ENCODE measurements at regions not wholly inside any gene's neighbourhood (a gene's known extent, or its start where the extent isn't known, plus 50 kb on each side); places are given as distances from the start of the nearest gene placed in this dataset.
"Not testable (repeated sequence)": the region's sequence is repeated elsewhere in the genome, so short reads cannot be mapped to it uniquely, and the experiment has no call there.

GRCh38 chr5:130815246-130815645, 349.8 kb downstream of the HINT1 start:
- no peak for DNase-seq

- no peak for DNase-seq
Observed at GRCh38 chr5:130808691-130809090, 356.4 kb downstream of the HINT1 start.

- DNase-seq: no peak
Observed at GRCh38 chr5:130805648-130806047, 359.4 kb downstream of the HINT1 start.

- no peak for DNase-seq
Observed at GRCh38 chr5:130805036-130805435, 360.0 kb downstream of the HINT1 start.

- DNase-seq: no peak
Observed at GRCh38 chr5:130801963-130802362, 363.1 kb downstream of the HINT1 start.

GRCh38 chr5:130799015-130799414, 366.0 kb downstream of the HINT1 start:
- no peak for DNase-seq

- DNase-seq: no peak
Observed at GRCh38 chr5:130797303-130797702, 367.8 kb downstream of the HINT1 start.

- no peak for DNase-seq
Observed at GRCh38 chr5:130796902-130797301, 368.2 kb downstream of the HINT1 start.

GRCh38 chr5:130796032-130796431, 369.0 kb downstream of the HINT1 start:
- no peak for DNase-seq

GRCh38 chr5:130795037-130795436, 370.0 kb downstream of the HINT1 start:
- no peak for DNase-seq

- DNase-seq: no peak
Observed at GRCh38 chr5:130777794-130778193, 387.3 kb downstream of the HINT1 start.

GRCh38 chr5:130773813-130774212, 391.2 kb downstream of the HINT1 start:
- DNase-seq: no peak

GRCh38 chr5:130762031-130762430, 403.0 kb downstream of the HINT1 start:
- DNase-seq: no peak

- no peak for DNase-seq
Observed at GRCh38 chr5:130759061-130759460, 406.0 kb downstream of the HINT1 start.

- DNase-seq: no peak
Observed at GRCh38 chr5:130747556-130747955, 417.5 kb downstream of the HINT1 start.

- DNase-seq: not testable (repeated sequence)
Observed at GRCh38 chr5:130746641-130747040, 418.4 kb downstream of the HINT1 start.

GRCh38 chr5:130743092-130743491, 422.0 kb downstream of the HINT1 start:
- DNase-seq: no peak

- DNase-seq: no peak
Observed at GRCh38 chr5:130740047-130740569, 424.9 kb downstream of the HINT1 start.

GRCh38 chr5:130731839-130732238, 433.2 kb downstream of the HINT1 start:
- no peak for DNase-seq

- DNase-seq: no peak
Observed at GRCh38 chr5:130729541-130729940, 435.5 kb downstream of the HINT1 start.

- DNase-seq: no peak
Observed at GRCh38 chr5:130727830-130728229, 437.2 kb downstream of the HINT1 start.

GRCh38 chr5:130724658-130725057, 440.4 kb downstream of the HINT1 start:
- DNase-seq: no peak

GRCh38 chr5:130720355-130720754, 444.7 kb downstream of the HINT1 start:
- DNase-seq: no peak

- DNase-seq: no peak
Observed at GRCh38 chr5:130715541-130715940, 449.5 kb downstream of the HINT1 start.

- DNase-seq: no peak
Observed at GRCh38 chr5:130714200-130714599, 450.9 kb downstream of the HINT1 start.

GRCh38 chr5:130712324-130712723, 452.7 kb downstream of the HINT1 start:
- DNase-seq: no peak
